Left ventricle myocardium inferior (tissue), 1 donor: ENCODE measurements at regions not wholly inside any gene's neighbourhood (a gene's known extent, or its start where the extent isn't known, plus 50 kb on each side); places are given as distances from the start of the nearest gene placed in this dataset.

ENCODE experiments used
- DNase-seq: peaks from one replicate; pipeline ENCODE4 v3.0.0-alpha.2; 2020
- H3K27ac ChIP-seq: fragments of 200-600 bp; replicated peaks from 2 replicates; pipeline ENCODE4 v1.8.0; 2021
- H3K27me3 ChIP-seq: fragments of 200-600 bp; 2 replicates; pipeline ENCODE4 v1.8.0; 2021; ENCODE audit warnings: low read depth
- H3K36me3 ChIP-seq: fragments of 200-600 bp; 2 replicates; pipeline ENCODE4 v1.8.0; 2021
- H3K4me1 ChIP-seq: fragments of 200-600 bp; 2 replicates; pipeline ENCODE4 v1.8.0; 2021
- H3K4me3 ChIP-seq: fragments of 200-600 bp; 2 replicates; pipeline ENCODE4 v1.8.0; 2021; ENCODE audit warnings: mild to moderate bottlenecking, moderate library complexity
- H3K9me3 ChIP-seq: fragments of 200-600 bp; replicated peaks from 2 replicates; pipeline ENCODE4 v1.8.0; 2021
- CTCF ChIP-seq: fragments of 200-600 bp; IDR thresholded peaks from 2 replicates; pipeline ENCODE4 v1.8.0; 2021; ENCODE audit warnings: antibody characterized with exemption, mild to moderate bottlenecking, borderline replicate concordance
- intact Hi-C: fragments of 100-400 bp; cut with micrococcal nuclease; formaldehyde crosslinking; loops from one replicate; pipeline ENCODE4 v1.11.0; 2022
- donor health status: DM: no; HTN: yes; CAD: no; lungs with severe emphysema.

GRCh38 chr7:108813251-108814014 lies 243.8 kb downstream of the DNAJB9 start:
- intact Hi-C loops = no loop called here
- Histone ChIP-seq H3K36me3 (no peaks in the 10 kb centered on the region), H3K4me3 (no peak overlapping the region), H3K27ac (no peak overlapping the region), H3K27me3 (no peaks in the 10 kb centered on the region), H3K4me1 (no peaks in the 10 kb centered on the region), H3K9me3 (no peaks in the 10 kb centered on the region)
- DNase-seq = no peak
- TF ChIP-seq CTCF = no peak

DNA sequence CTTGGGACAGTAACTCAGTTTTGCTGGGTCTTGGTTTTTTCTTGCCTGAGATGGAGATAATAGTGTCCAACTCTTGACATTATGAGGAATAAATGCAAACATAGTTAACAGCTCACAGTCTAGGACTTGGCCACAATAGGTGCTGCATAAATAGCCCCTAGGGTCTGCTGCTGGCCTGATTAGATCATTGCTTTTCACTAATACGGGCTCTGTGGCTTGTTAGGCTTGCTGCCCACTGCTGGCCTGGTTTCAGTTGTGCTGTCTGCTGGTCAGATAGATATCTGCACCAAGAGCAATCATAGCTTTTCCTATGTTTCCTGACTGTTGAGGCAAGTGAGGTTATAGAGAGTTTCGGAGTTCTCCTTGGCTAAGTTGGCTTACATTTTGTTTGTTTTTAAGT lies 246.1 kb downstream of the DNAJB9 start:
- intact Hi-C loops = no loop called here
- no peaks in the 10 kb centered on the region for H3K9me3 ChIP-seq
- H3K27ac ChIP-seq = no peak overlapping the region
- no peak overlapping the region for H3K4me3 ChIP-seq
- no peak for DNase-seq
- no peaks in the 10 kb centered on the region for H3K27me3 ChIP-seq
- no peaks in the 10 kb centered on the region for H3K4me1 ChIP-seq
- no peak for TF ChIP-seq CTCF
- H3K36me3 ChIP-seq = no peaks in the 10 kb centered on the region

DNA sequence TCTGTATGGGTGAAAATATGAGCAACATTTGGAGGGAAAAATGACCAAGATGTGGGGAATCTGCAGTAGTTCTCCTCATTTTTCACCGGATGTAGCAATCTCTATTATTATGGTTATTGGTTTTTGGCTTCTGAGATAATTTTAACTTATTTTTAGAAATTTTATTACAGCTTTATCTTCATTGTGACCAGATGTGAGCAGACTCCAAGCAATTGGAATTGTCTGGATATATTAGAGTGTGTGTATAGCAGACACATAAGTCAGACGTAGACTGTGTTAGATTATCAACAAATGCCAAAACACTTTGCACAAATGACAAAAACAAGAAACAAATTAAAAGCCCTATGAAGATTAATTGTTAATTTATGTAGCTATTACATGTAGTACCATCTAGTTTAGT lies 249.1 kb downstream of the DNAJB9 start:
- no peaks in the 10 kb centered on the region for H3K27me3 ChIP-seq
- H3K4me3 ChIP-seq = no peak overlapping the region
- no peak for DNase-seq
- intact Hi-C loops = no loop called here
- H3K36me3 ChIP-seq = no peaks in the 10 kb centered on the region
- no peaks in the 10 kb centered on the region for H3K4me1 ChIP-seq
- no peak for TF ChIP-seq CTCF
- H3K27ac ChIP-seq = no peak overlapping the region
- no peaks in the 10 kb centered on the region for H3K9me3 ChIP-seq

DNA sequence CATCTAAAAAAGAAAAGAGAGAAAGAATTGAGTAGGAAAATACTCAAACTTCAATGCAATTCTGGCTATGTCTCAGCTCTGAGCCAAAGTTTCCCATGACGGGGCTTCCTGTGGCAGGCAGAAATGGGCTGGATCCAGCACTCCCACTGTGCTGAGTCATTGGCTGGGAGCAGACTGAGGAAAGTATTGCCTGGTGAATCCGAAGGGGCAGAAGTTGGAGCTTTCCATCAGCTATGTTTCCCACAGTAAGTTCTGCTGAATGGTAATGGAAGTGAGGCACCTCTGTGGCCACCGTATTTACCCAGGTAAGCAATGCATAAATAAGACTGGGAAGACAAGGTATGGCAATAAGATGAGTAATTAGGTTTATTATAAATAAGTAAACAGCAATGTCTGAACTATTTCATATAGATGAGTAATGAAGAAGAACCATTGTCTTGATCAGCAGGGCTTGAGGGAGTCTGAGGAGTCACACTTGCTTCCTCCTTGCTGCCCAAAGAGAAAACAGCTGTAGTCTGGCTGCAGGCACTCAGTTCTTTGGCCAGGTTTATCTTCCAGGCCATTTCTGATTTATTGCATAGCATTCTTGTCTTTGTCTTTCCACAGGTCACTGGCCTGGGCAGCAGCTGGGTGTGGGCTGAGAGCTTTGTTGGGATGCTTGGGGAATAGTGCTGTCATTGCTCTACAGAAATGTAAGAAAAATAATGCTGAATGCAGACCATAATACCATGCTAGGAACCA lies 255.3 kb downstream of the DNAJB9 start:
- intact Hi-C loops = no loop called here
- DNase-seq = no peak
- TF ChIP-seq CTCF = no peak
- Histone ChIP-seq H3K4me1 (no peaks in the 10 kb centered on the region), H3K36me3 (no peaks in the 10 kb centered on the region), H3K9me3 (peaks cover 3% of the 10 kb centered on the region), H3K27ac (no peak overlapping the region), H3K4me3 (no peak overlapping the region), H3K27me3 (no peaks in the 10 kb centered on the region)

GRCh38 chr7:108825581-108825909 lies 255.9 kb downstream of the DNAJB9 start:
- Histone ChIP-seq H3K27me3 (no peaks in the 10 kb centered on the region), H3K9me3 (peaks cover 3% of the 10 kb centered on the region), H3K36me3 (no peaks in the 10 kb centered on the region), H3K4me3 (no peak overlapping the region), H3K4me1 (no peaks in the 10 kb centered on the region), H3K27ac (no peak overlapping the region)
- intact Hi-C loops = no loop called here
- TF ChIP-seq CTCF = no peak
- DNase-seq = no peak
